SK-N-SH treated with all-trans-retinoic acid at 6 μM for 48 hours (cell line): ENCODE measurements at regions not wholly inside any gene's neighbourhood (a gene's known extent, or its start where the extent isn't known, plus 50 kb on each side); places are given as distances from the start of the nearest gene placed in this dataset.

Experiments used
- ATAC-seq: fragments of 200-7000 bp; cut with Tn5 transposase; 3 replicates; pipeline ENCODE4 v1.9.1; 2020; ENCODE audit warnings: mild to moderate bottlenecking, moderate library complexity
- ARNTL ChIP-seq: fragments of 450-650 bp; formaldehyde crosslinking; IDR thresholded peaks from 2 replicates; pipeline ENCODE4 v1.5.0; 2020; ENCODE audit warnings: low read depth, mild to moderate bottlenecking, moderate library complexity, borderline replicate concordance
- BACH2 ChIP-seq: fragments of 250-450 bp; sonication (Bioruptor Pico); IDR thresholded peaks from 2 replicates; pipeline ENCODE4 v1.9.0; 2021; ENCODE audit warnings: mild to moderate bottlenecking, borderline replicate concordance
- CSDC2 ChIP-seq: fragments of 250-450 bp; sonication (Bioruptor Pico); IDR thresholded peaks from 2 replicates; pipeline ENCODE4 v1.5.0; 2020; ENCODE audit warnings: mild to moderate bottlenecking, moderate library complexity
- ESRRG ChIP-seq: fragments of 250-450 bp; sonication (Bioruptor Pico); IDR thresholded peaks from 2 replicates; pipeline ENCODE4 v1.6.1; 2021; ENCODE audit warnings: mild to moderate bottlenecking
- GLIS3 ChIP-seq: fragments of 250-450 bp; sonication (Bioruptor Pico); IDR thresholded peaks from 2 replicates; pipeline ENCODE4 v1.5.0; 2020; ENCODE audit warnings: mild to moderate bottlenecking, moderate library complexity
- ISL1 ChIP-seq: fragments of 250-450 bp; sonication (Bioruptor Pico); IDR thresholded peaks from 2 replicates; pipeline ENCODE4 v2.1.2; 2022; ENCODE audit warnings: mild to moderate bottlenecking, moderate library complexity
- OSR1 ChIP-seq: fragments of 250-450 bp; sonication (Bioruptor Pico); IDR thresholded peaks from 2 replicates; pipeline ENCODE4 v1.8.0; 2022; ENCODE audit warnings: moderate library complexity, mild to moderate bottlenecking, inconsistent platforms
- PATZ1 ChIP-seq: fragments of 250-450 bp; sonication (Bioruptor Pico); IDR thresholded peaks from 2 replicates; pipeline ENCODE4 v1.8.0; 2020; ENCODE audit warnings: mild to moderate bottlenecking, moderate library complexity, borderline replicate concordance
- POU6F1 ChIP-seq: fragments of 250-450 bp; sonication (Bioruptor Pico); IDR thresholded peaks from 2 replicates; pipeline ENCODE4 v1.8.0; 2021; ENCODE audit warnings: low read depth, mild to moderate bottlenecking, moderate library complexity, borderline replicate concordance
- PPARA ChIP-seq: fragments of 250-450 bp; sonication (Bioruptor Pico); IDR thresholded peaks from 2 replicates; pipeline ENCODE4 v1.5.0; 2020; ENCODE audit warnings: mild to moderate bottlenecking, borderline replicate concordance
- RARB ChIP-seq: fragments of 250-450 bp; sonication (Bioruptor Pico); IDR thresholded peaks from 2 replicates; pipeline ENCODE4 v1.8.0; 2021; ENCODE audit warnings: mild to moderate bottlenecking, moderate library complexity
- SNAI2 ChIP-seq: fragments of 250-450 bp; sonication (Bioruptor Pico); IDR thresholded peaks from 2 replicates; pipeline ENCODE4 v1.5.0; 2020; ENCODE audit warnings: mild to moderate bottlenecking, moderate library complexity
- TCF4 ChIP-seq: fragments of 250-450 bp; sonication (Bioruptor Pico); IDR thresholded peaks from 2 replicates; pipeline ENCODE4 v1.8.0; 2021; ENCODE audit warnings: mild to moderate bottlenecking, moderate library complexity, borderline replicate concordance
- TOX ChIP-seq: fragments of 250-450 bp; sonication (Bioruptor Pico); IDR thresholded peaks from 2 replicates; pipeline ENCODE4 v1.8.0; 2021; ENCODE audit warnings: mild to moderate bottlenecking, moderate library complexity, borderline replicate concordance
- TSHZ2 ChIP-seq: fragments of 250-450 bp; sonication (Bioruptor Pico); IDR thresholded peaks from 2 replicates; pipeline ENCODE4 v1.5.0; 2020; ENCODE audit warnings: mild to moderate bottlenecking, moderate library complexity
- ZC3H10 ChIP-seq: fragments of 250-450 bp; sonication (Bioruptor Pico); IDR thresholded peaks from 2 replicates; pipeline ENCODE4 v1.5.1; 2021; ENCODE audit warnings: mild to moderate bottlenecking, moderate library complexity
- ZFP3 ChIP-seq: fragments of 250-450 bp; sonication (Bioruptor Pico); IDR thresholded peaks from 2 replicates; pipeline ENCODE4 v1.5.0; 2020; ENCODE audit warnings: mild to moderate bottlenecking, moderate library complexity
- ZFP30 ChIP-seq: fragments of 450-650 bp; formaldehyde crosslinking; IDR thresholded peaks from 2 replicates; pipeline ENCODE4 v1.5.0; 2022; ENCODE audit warnings: mild to moderate bottlenecking, moderate library complexity
- ZNF565 ChIP-seq: fragments of 450-650 bp; formaldehyde crosslinking; conservative IDR thresholded peaks from 2 replicates; pipeline ENCODE4 v1.5.0; 2020; ENCODE audit warnings: low read depth, mild to moderate bottlenecking, moderate library complexity
- ZNF70 ChIP-seq: fragments of 450-650 bp; formaldehyde crosslinking; IDR thresholded peaks from 2 replicates; pipeline ENCODE4 v1.5.0; 2020; ENCODE audit warnings: mild to moderate bottlenecking, moderate library complexity
- ZNF8 ChIP-seq: fragments of 450-650 bp; formaldehyde crosslinking; IDR thresholded peaks from 2 replicates; pipeline ENCODE4 v1.5.0; 2020; ENCODE audit warnings: mild to moderate bottlenecking, moderate library complexity
- TF ChIP-seq, protein P1 (sequence below): fragments of 250-450 bp; sonication (Bioruptor Pico); IDR thresholded peaks from 2 replicates; pipeline ENCODE4 v1.5.1; 2020; ENCODE audit warnings: low read depth, mild to moderate bottlenecking, moderate library complexity
- TF ChIP-seq, protein P2 (sequence below): fragments of 250-450 bp; sonication (Bioruptor Pico); IDR thresholded peaks from 2 replicates; pipeline ENCODE4 v1.5.1; 2021; ENCODE audit warnings: mild to moderate bottlenecking, moderate library complexity

- no peak for TF ChIP-seq PPARA (CRISPR knock-in tag)
- no peak for TF ChIP-seq GLIS3 (CRISPR knock-in tag)
- TF ChIP-seq POU6F1, result no peak
- no peak for TF ChIP-seq ISL1 (CRISPR knock-in tag)
- no peak for TF ChIP-seq SNAI2 (CRISPR knock-in tag)
- no peak for TF ChIP-seq ARNTL
- TF ChIP-seq ZNF565 (CRISPR knock-in tag), result no peak
- TF ChIP-seq ZNF8 (CRISPR knock-in tag), result no peak
- TF ChIP-seq ZC3H10 (CRISPR knock-in tag), result no peak
- no peak for TF ChIP-seq TCF4
- TF ChIP-seq RARB (CRISPR knock-in tag), result no peak
- TF ChIP-seq ZFP30 (CRISPR knock-in tag), result no peak
- TF ChIP-seq BACH2 (CRISPR knock-in tag), result no peak
- no peak for TF ChIP-seq OSR1 (CRISPR knock-in tag)
- TF ChIP-seq, protein P1, sequence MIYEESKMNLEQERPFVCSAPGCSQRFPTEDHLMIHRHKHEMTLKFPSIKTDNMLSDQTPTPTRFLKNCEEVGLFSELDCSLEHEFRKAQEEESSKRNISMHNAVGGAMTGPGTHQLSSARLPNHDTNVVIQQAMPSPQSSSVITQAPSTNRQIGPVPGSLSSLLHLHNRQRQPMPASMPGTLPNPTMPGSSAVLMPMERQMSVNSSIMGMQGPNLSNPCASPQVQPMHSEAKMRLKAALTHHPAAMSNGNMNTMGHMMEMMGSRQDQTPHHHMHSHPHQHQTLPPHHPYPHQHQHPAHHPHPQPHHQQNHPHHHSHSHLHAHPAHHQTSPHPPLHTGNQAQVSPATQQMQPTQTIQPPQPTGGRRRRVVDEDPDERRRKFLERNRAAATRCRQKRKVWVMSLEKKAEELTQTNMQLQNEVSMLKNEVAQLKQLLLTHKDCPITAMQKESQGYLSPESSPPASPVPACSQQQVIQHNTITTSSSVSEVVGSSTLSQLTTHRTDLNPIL, result no peak
- ATAC-seq, result no peak
These were observed 128.6 kb downstream of the ZNF248 start for GRCh38 chr10:37728830-37729229.

GRCh38 chr10:37727491-37728352 is 129.7 kb downstream of the ZNF248 start:
- no peak for TF ChIP-seq CSDC2 (CRISPR knock-in tag)
- no peak for TF ChIP-seq BACH2 (CRISPR knock-in tag)
- no peak for TF ChIP-seq PATZ1 (CRISPR knock-in tag)
- no peak for TF ChIP-seq ZFP3 (CRISPR knock-in tag)
- TF ChIP-seq ZC3H10 (CRISPR knock-in tag), result no peak
- TF ChIP-seq ZNF70 (CRISPR knock-in tag), result no peak
- no peak for TF ChIP-seq GLIS3 (CRISPR knock-in tag)
- no peak for TF ChIP-seq ZNF8 (CRISPR knock-in tag)
- no peak for TF ChIP-seq ZNF565 (CRISPR knock-in tag)
- TF ChIP-seq TSHZ2 (CRISPR knock-in tag), result no peak
- no peak for TF ChIP-seq TOX
- TF ChIP-seq SNAI2 (CRISPR knock-in tag), result no peak
- TF ChIP-seq ESRRG, result no peak
- TF ChIP-seq, protein P2, sequence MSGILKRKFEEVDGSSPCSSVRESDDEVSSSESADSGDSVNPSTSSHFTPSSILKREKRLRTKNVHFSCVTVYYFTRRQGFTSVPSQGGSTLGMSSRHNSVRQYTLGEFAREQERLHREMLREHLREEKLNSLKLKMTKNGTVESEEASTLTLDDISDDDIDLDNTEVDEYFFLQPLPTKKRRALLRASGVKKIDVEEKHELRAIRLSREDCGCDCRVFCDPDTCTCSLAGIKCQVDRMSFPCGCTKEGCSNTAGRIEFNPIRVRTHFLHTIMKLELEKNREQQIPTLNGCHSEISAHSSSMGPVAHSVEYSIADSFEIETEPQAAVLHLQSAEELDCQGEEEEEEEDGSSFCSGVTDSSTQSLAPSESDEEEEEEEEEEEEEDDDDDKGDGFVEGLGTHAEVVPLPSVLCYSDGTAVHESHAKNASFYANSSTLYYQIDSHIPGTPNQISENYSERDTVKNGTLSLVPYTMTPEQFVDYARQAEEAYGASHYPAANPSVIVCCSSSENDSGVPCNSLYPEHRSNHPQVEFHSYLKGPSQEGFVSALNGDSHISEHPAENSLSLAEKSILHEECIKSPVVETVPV (CRISPR knock-in tag), result no peak
- TF ChIP-seq ZFP30 (CRISPR knock-in tag), result no peak
- TF ChIP-seq PPARA (CRISPR knock-in tag), result no peak
- TF ChIP-seq TCF4, result no peak
- ATAC-seq, result no peak
